ENCODE measurements at regions not wholly inside any gene's neighbourhood (a gene's known extent, or its start where the extent isn't known, plus 50 kb on each side); places are given as distances from the start of the nearest gene placed in this dataset.

- Mint-ChIP-seq H3K9me3 (ENCODE audit: unreplicated experiment) (peaks cover 27% of the 10 kb centered on the region), H3K4me3 (ENCODE audit: unreplicated experiment) (no peak overlapping the region), H3K27ac (ENCODE audit: unreplicated experiment) (no peak overlapping the region), H3K27me3 (ENCODE audit: insufficient read depth, unreplicated experiment) (peaks cover 10% of the 10 kb centered on the region), H3K36me3 (ENCODE audit: insufficient read depth, unreplicated experiment) (peaks cover 5% of the 10 kb centered on the region), H3K4me1 (ENCODE audit: low read depth, unreplicated experiment) (no peaks in the 10 kb centered on the region)
- Histone ChIP-seq H3K4me1 (no peaks in the 10 kb centered on the region), H3K9me3 (no peaks in the 10 kb centered on the region), H3K4me3 (ENCODE audit: low read depth, low read length) (no peak overlapping the region), H3K27me3 (replicated peaks; ENCODE audit: control insufficient read depth, insufficient read depth, low read length) (no peaks in the 10 kb centered on the region), H3K36me3 (ENCODE audit: control insufficient read depth, insufficient read depth, low read length) (no peaks in the 10 kb centered on the region)
- ChIA-PET CTCF (no interaction called here), POLR2A (no interaction called here)
- BruUV-seq (replicated peaks) = no TSS peak
- DNase-seq = no peak
- intact Hi-C loops (cut with micrococcal nuclease; ENCODE audit: unreplicated experiment) = no loop called here
- TF ChIP-seq, protein P1, sequence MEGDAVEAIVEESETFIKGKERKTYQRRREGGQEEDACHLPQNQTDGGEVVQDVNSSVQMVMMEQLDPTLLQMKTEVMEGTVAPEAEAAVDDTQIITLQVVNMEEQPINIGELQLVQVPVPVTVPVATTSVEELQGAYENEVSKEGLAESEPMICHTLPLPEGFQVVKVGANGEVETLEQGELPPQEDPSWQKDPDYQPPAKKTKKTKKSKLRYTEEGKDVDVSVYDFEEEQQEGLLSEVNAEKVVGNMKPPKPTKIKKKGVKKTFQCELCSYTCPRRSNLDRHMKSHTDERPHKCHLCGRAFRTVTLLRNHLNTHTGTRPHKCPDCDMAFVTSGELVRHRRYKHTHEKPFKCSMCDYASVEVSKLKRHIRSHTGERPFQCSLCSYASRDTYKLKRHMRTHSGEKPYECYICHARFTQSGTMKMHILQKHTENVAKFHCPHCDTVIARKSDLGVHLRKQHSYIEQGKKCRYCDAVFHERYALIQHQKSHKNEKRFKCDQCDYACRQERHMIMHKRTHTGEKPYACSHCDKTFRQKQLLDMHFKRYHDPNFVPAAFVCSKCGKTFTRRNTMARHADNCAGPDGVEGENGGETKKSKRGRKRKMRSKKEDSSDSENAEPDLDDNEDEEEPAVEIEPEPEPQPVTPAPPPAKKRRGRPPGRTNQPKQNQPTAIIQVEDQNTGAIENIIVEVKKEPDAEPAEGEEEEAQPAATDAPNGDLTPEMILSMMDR (IDR thresholded peaks at IDR 0.05; ENCODE audit: insufficient read depth in 1 of 2, low read depth in 1 of 2, low read length in 1 of 2, severe bottlenecking in 1 of 2, unreplicated experiment in 1 of 2) = no peak
Observed at GRCh38 chr1:209176866-209177430, 406.6 kb upstream of the CAMK1G start.

DNA sequence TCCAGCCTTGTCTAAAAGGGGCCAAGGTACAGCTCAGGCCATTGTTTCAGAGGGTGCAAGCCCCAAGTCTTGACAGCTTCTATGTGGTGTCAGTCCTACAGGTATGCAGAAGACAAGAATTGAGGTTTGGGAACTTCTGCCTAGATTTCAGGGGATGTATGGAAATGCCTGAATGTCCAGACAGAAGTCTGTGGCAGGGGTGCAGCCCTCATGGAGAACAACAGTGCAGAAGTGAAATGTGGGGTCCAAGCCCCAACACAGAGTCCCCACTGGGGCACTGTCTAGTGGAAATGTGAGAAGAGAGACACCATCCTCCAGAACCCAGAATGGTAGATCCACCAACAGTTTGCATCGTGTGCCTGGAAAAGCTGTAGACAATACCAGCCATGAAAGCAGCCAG, 400.3 kb upstream of the CAMK1G start:
- peaks cover 34% of the 10 kb centered on the region for H3K9me3 Mint-ChIP-seq (ENCODE audit: unreplicated experiment)
- no TSS peak for BruUV-seq (replicated peaks)
- intact Hi-C loops (cut with micrococcal nuclease; ENCODE audit: unreplicated experiment) = no loop called here

GRCh38 chr1:209187589-209187988, 395.9 kb upstream of the CAMK1G start:
- no peaks in the 10 kb centered on the region for H3K36me3 Mint-ChIP-seq (ENCODE audit: insufficient read depth, unreplicated experiment)
- Histone ChIP-seq H3K27me3 (replicated peaks; ENCODE audit: control insufficient read depth, insufficient read depth, low read length) (no peaks in the 10 kb centered on the region), H3K9me3 (peaks cover 6% of the 10 kb centered on the region), H3K36me3 (ENCODE audit: control insufficient read depth, insufficient read depth, low read length) (no peaks in the 10 kb centered on the region), H3K4me3 (ENCODE audit: low read depth, low read length) (no peak overlapping the region), H3K4me1 (0 out of 2 replicates have a peak, but pooled peaks cover 3% of the 10 kb centered on the region)
- H3K27ac Mint-ChIP-seq (ENCODE audit: unreplicated experiment) = no peak overlapping the region
- BruUV-seq (replicated peaks) = no TSS peak
- no peak for DNase-seq
- no peaks in the 10 kb centered on the region for H3K27me3 Mint-ChIP-seq (ENCODE audit: insufficient read depth, unreplicated experiment)
- ChIA-PET CTCF (no interaction called here), POLR2A (no interaction called here)
- H3K4me1 Mint-ChIP-seq (ENCODE audit: low read depth, unreplicated experiment) = no peaks in the 10 kb centered on the region
- intact Hi-C loops (cut with micrococcal nuclease; ENCODE audit: unreplicated experiment) = no loop called here
- H3K9me3 Mint-ChIP-seq (ENCODE audit: unreplicated experiment) = peaks cover 6% of the 10 kb centered on the region
- H3K4me3 Mint-ChIP-seq (ENCODE audit: unreplicated experiment) = no peak overlapping the region
- TF ChIP-seq, protein P1 (IDR thresholded peaks at IDR 0.05; ENCODE audit: insufficient read depth in 1 of 2, low read depth in 1 of 2, low read length in 1 of 2, severe bottlenecking in 1 of 2, unreplicated experiment in 1 of 2) = no peak

More for the DNA sequence above, 400.3 kb upstream of the CAMK1G start:
- POLR2A ChIA-PET = no interaction called here
- Histone ChIP-seq H3K27me3 (replicated peaks; ENCODE audit: control insufficient read depth, insufficient read depth, low read length) (no peaks in the 10 kb centered on the region), H3K36me3 (ENCODE audit: control insufficient read depth, insufficient read depth, low read length) (no peaks in the 10 kb centered on the region), H3K9me3 (peaks cover 6% of the 10 kb centered on the region), H3K4me3 (ENCODE audit: low read depth, low read length) (no peak overlapping the region), H3K4me1 (no peaks in the 10 kb centered on the region)
- TF ChIP-seq, protein P1 (IDR thresholded peaks at IDR 0.05; ENCODE audit: insufficient read depth in 1 of 2, low read depth in 1 of 2, low read length in 1 of 2, severe bottlenecking in 1 of 2, unreplicated experiment in 1 of 2) = no peak
- no peak for DNase-seq
- no peaks in the 10 kb centered on the region for H3K36me3 Mint-ChIP-seq (ENCODE audit: insufficient read depth, unreplicated experiment)
- CTCF ChIA-PET = no interaction called here
- peaks cover 7% of the 10 kb centered on the region for H3K27me3 Mint-ChIP-seq (ENCODE audit: insufficient read depth, unreplicated experiment)
- H3K4me3 Mint-ChIP-seq (ENCODE audit: unreplicated experiment) = no peak overlapping the region
- H3K4me1 Mint-ChIP-seq (ENCODE audit: low read depth, unreplicated experiment) = no peaks in the 10 kb centered on the region
- no peak overlapping the region for H3K27ac Mint-ChIP-seq (ENCODE audit: unreplicated experiment)

Data from Caco-2 (cell line).